ENCODE measurements at regions not wholly inside any gene's neighbourhood (a gene's known extent, or its start where the extent isn't known, plus 50 kb on each side); places are given as distances from the start of the nearest gene placed in this dataset.

DNA sequence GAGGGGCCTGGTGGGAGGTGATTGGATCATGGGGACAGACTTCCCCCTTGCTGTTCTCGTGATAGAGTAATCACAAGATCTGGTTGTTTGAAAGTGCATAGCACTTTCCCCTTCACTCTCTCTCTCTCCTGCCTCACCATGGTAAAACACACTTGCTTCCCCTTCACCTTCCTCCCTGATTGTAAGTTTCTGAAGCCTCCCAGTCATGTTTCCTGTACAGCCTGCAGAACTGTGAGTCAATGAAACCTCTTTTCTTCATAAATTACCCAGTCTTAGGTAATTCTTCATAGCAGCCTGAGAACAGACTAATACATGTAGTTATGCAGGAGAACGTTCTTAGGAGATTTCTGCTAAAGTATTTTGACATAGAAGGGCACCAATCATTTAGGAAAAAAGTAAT lies 59.9 kb upstream of the FBXO28 start:
- TF ChIP-seq, protein P1, sequence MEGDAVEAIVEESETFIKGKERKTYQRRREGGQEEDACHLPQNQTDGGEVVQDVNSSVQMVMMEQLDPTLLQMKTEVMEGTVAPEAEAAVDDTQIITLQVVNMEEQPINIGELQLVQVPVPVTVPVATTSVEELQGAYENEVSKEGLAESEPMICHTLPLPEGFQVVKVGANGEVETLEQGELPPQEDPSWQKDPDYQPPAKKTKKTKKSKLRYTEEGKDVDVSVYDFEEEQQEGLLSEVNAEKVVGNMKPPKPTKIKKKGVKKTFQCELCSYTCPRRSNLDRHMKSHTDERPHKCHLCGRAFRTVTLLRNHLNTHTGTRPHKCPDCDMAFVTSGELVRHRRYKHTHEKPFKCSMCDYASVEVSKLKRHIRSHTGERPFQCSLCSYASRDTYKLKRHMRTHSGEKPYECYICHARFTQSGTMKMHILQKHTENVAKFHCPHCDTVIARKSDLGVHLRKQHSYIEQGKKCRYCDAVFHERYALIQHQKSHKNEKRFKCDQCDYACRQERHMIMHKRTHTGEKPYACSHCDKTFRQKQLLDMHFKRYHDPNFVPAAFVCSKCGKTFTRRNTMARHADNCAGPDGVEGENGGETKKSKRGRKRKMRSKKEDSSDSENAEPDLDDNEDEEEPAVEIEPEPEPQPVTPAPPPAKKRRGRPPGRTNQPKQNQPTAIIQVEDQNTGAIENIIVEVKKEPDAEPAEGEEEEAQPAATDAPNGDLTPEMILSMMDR (IDR thresholded peaks at IDR 0.05): no peak
- TF ChIP-seq POLR2A (IDR thresholded peaks at IDR 0.05): no peak

All from heart left ventricle (tissue), 13 donors.